VCaP (cell line): ENCODE measurements at regions not wholly inside any gene's neighbourhood (a gene's known extent, or its start where the extent isn't known, plus 50 kb on each side); places are given as distances from the start of the nearest gene placed in this dataset.

Experiments
- H3K27ac ChIP-seq: fragments of 450-650 bp; 2 replicates; pipeline ENCODE4 v1.5.1; 2017
- CTCF ChIP-seq: fragments of 450-650 bp; conservative IDR thresholded peaks from 2 replicates; pipeline ENCODE4 v1.5.1; 2017; ENCODE audit warnings: mild to moderate bottlenecking, moderate library complexity

- no peak overlapping the region for H3K27ac ChIP-seq
- TF ChIP-seq CTCF: no peak
These were observed 96.7 kb downstream of the SNX5 start for GRCh38 chr20:17871886-17872285.

- no peak overlapping the region for H3K27ac ChIP-seq
- TF ChIP-seq CTCF: no peak
These were observed 97.4 kb downstream of the SNX5 start for GRCh38 chr20:17871181-17871580.

GRCh38 chr20:17870086-17870740 is 98.4 kb downstream of the SNX5 start:
- H3K27ac ChIP-seq: no peak overlapping the region
- TF ChIP-seq CTCF: no peak

GRCh38 chr20:17869295-17869994 is 99.1 kb downstream of the SNX5 start:
- no peak for TF ChIP-seq CTCF
- no peak overlapping the region for H3K27ac ChIP-seq

- TF ChIP-seq CTCF: no peak
- no peak overlapping the region for H3K27ac ChIP-seq
These were observed 99.8 kb downstream of the SNX5 start for GRCh38 chr20:17868700-17869231.

- no peak overlapping the region for H3K27ac ChIP-seq
- TF ChIP-seq CTCF: no peak
These were observed 100.4 kb downstream of the SNX5 start for GRCh38 chr20:17868151-17868550.

- H3K27ac ChIP-seq: no peak overlapping the region
- TF ChIP-seq CTCF: no peak
These were observed 101.3 kb downstream of the SNX5 start for GRCh38 chr20:17867131-17867925.
